SK-N-SH treated with all-trans-retinoic acid at 6 μM for 48 hours (cell line): ENCODE measurements at regions not wholly inside any gene's neighbourhood (a gene's known extent, or its start where the extent isn't known, plus 50 kb on each side); places are given as distances from the start of the nearest gene placed in this dataset.

Experiments
- ATAC-seq: fragments of 200-7000 bp; cut with Tn5 transposase; 3 replicates; pipeline ENCODE4 v1.9.1; 2020; ENCODE audit warnings: mild to moderate bottlenecking, moderate library complexity
- ARNTL ChIP-seq: fragments of 450-650 bp; formaldehyde crosslinking; IDR thresholded peaks from 2 replicates; pipeline ENCODE4 v1.5.0; 2020; ENCODE audit warnings: low read depth, mild to moderate bottlenecking, moderate library complexity, borderline replicate concordance
- BACH2 ChIP-seq: fragments of 250-450 bp; sonication (Bioruptor Pico); IDR thresholded peaks from 2 replicates; pipeline ENCODE4 v1.9.0; 2021; ENCODE audit warnings: mild to moderate bottlenecking, borderline replicate concordance
- CREB5 ChIP-seq: fragments of 250-450 bp; sonication (Bioruptor Pico); IDR thresholded peaks from 2 replicates; pipeline ENCODE4 v1.5.1; 2020; ENCODE audit warnings: low read depth, mild to moderate bottlenecking, moderate library complexity
- CSDC2 ChIP-seq: fragments of 250-450 bp; sonication (Bioruptor Pico); IDR thresholded peaks from 2 replicates; pipeline ENCODE4 v1.5.0; 2020; ENCODE audit warnings: mild to moderate bottlenecking, moderate library complexity
- CSRNP3 ChIP-seq: fragments of 250-450 bp; sonication (Bioruptor Pico); IDR thresholded peaks from 2 replicates; pipeline ENCODE4 v1.5.1; 2021; ENCODE audit warnings: mild to moderate bottlenecking, moderate library complexity
- ESRRG ChIP-seq: fragments of 250-450 bp; sonication (Bioruptor Pico); IDR thresholded peaks from 2 replicates; pipeline ENCODE4 v1.6.1; 2021; ENCODE audit warnings: mild to moderate bottlenecking
- ISL1 ChIP-seq: fragments of 250-450 bp; sonication (Bioruptor Pico); IDR thresholded peaks from 2 replicates; pipeline ENCODE4 v2.1.2; 2022; ENCODE audit warnings: mild to moderate bottlenecking, moderate library complexity
- OSR1 ChIP-seq: fragments of 250-450 bp; sonication (Bioruptor Pico); IDR thresholded peaks from 2 replicates; pipeline ENCODE4 v1.8.0; 2022; ENCODE audit warnings: moderate library complexity, mild to moderate bottlenecking, inconsistent platforms
- PATZ1 ChIP-seq: fragments of 250-450 bp; sonication (Bioruptor Pico); IDR thresholded peaks from 2 replicates; pipeline ENCODE4 v1.8.0; 2020; ENCODE audit warnings: mild to moderate bottlenecking, moderate library complexity, borderline replicate concordance
- PPARA ChIP-seq: fragments of 250-450 bp; sonication (Bioruptor Pico); IDR thresholded peaks from 2 replicates; pipeline ENCODE4 v1.5.0; 2020; ENCODE audit warnings: mild to moderate bottlenecking, borderline replicate concordance
- RARB ChIP-seq: fragments of 250-450 bp; sonication (Bioruptor Pico); IDR thresholded peaks from 2 replicates; pipeline ENCODE4 v1.8.0; 2021; ENCODE audit warnings: mild to moderate bottlenecking, moderate library complexity
- SNAI2 ChIP-seq: fragments of 250-450 bp; sonication (Bioruptor Pico); IDR thresholded peaks from 2 replicates; pipeline ENCODE4 v1.5.0; 2020; ENCODE audit warnings: mild to moderate bottlenecking, moderate library complexity
- TCF4 ChIP-seq: fragments of 250-450 bp; sonication (Bioruptor Pico); IDR thresholded peaks from 2 replicates; pipeline ENCODE4 v1.8.0; 2021; ENCODE audit warnings: mild to moderate bottlenecking, moderate library complexity, borderline replicate concordance
- TOX ChIP-seq: fragments of 250-450 bp; sonication (Bioruptor Pico); IDR thresholded peaks from 2 replicates; pipeline ENCODE4 v1.8.0; 2021; ENCODE audit warnings: mild to moderate bottlenecking, moderate library complexity, borderline replicate concordance
- ZFP3 ChIP-seq: fragments of 250-450 bp; sonication (Bioruptor Pico); IDR thresholded peaks from 2 replicates; pipeline ENCODE4 v1.5.0; 2020; ENCODE audit warnings: mild to moderate bottlenecking, moderate library complexity
- ZFP30 ChIP-seq: fragments of 450-650 bp; formaldehyde crosslinking; IDR thresholded peaks from 2 replicates; pipeline ENCODE4 v1.5.0; 2022; ENCODE audit warnings: mild to moderate bottlenecking, moderate library complexity
- ZNF565 ChIP-seq: fragments of 450-650 bp; formaldehyde crosslinking; conservative IDR thresholded peaks from 2 replicates; pipeline ENCODE4 v1.5.0; 2020; ENCODE audit warnings: low read depth, mild to moderate bottlenecking, moderate library complexity
- ZNF70 ChIP-seq: fragments of 450-650 bp; formaldehyde crosslinking; IDR thresholded peaks from 2 replicates; pipeline ENCODE4 v1.5.0; 2020; ENCODE audit warnings: mild to moderate bottlenecking, moderate library complexity
- ZNF8 ChIP-seq: fragments of 450-650 bp; formaldehyde crosslinking; IDR thresholded peaks from 2 replicates; pipeline ENCODE4 v1.5.0; 2020; ENCODE audit warnings: mild to moderate bottlenecking, moderate library complexity
- TF ChIP-seq, protein P1 (sequence below): fragments of 250-450 bp; sonication (Bioruptor Pico); IDR thresholded peaks from 2 replicates; pipeline ENCODE4 v1.8.0; 2021; ENCODE audit warnings: low read depth, mild to moderate bottlenecking, moderate library complexity, borderline replicate concordance

- ATAC-seq = no peak
- TF ChIP-seq TCF4 (CRISPR knock-in tag) (no peak), ESRRG (CRISPR knock-in tag) (no peak), CSRNP3 (CRISPR knock-in tag) (no peak), RARB (CRISPR knock-in tag) (no peak), ZNF8 (CRISPR knock-in tag) (no peak), ZNF70 (CRISPR knock-in tag) (no peak), TOX (no peak), ISL1 (CRISPR knock-in tag) (no peak), CREB5 (no peak)
- TF ChIP-seq, protein P1, sequence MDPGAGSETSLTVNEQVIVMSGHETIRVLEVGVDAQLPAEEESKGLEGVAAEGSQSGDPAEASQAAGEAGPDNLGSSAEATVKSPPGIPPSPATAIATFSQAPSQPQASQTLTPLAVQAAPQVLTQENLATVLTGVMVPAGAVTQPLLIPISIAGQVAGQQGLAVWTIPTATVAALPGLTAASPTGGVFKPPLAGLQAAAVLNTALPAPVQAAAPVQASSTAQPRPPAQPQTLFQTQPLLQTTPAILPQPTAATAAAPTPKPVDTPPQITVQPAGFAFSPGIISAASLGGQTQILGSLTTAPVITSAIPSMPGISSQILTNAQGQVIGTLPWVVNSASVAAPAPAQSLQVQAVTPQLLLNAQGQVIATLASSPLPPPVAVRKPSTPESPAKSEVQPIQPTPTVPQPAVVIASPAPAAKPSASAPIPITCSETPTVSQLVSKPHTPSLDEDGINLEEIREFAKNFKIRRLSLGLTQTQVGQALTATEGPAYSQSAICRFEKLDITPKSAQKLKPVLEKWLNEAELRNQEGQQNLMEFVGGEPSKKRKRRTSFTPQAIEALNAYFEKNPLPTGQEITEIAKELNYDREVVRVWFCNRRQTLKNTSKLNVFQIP (CRISPR knock-in tag) = no peak
These were observed 118.2 kb upstream of the ALDH1A3 start for GRCh38 chr15:100761290-100761935.

GRCh38 chr15:100762289-100762688 lies 117.3 kb upstream of the ALDH1A3 start:
- no peak for TF ChIP-seq ZFP30

DNA sequence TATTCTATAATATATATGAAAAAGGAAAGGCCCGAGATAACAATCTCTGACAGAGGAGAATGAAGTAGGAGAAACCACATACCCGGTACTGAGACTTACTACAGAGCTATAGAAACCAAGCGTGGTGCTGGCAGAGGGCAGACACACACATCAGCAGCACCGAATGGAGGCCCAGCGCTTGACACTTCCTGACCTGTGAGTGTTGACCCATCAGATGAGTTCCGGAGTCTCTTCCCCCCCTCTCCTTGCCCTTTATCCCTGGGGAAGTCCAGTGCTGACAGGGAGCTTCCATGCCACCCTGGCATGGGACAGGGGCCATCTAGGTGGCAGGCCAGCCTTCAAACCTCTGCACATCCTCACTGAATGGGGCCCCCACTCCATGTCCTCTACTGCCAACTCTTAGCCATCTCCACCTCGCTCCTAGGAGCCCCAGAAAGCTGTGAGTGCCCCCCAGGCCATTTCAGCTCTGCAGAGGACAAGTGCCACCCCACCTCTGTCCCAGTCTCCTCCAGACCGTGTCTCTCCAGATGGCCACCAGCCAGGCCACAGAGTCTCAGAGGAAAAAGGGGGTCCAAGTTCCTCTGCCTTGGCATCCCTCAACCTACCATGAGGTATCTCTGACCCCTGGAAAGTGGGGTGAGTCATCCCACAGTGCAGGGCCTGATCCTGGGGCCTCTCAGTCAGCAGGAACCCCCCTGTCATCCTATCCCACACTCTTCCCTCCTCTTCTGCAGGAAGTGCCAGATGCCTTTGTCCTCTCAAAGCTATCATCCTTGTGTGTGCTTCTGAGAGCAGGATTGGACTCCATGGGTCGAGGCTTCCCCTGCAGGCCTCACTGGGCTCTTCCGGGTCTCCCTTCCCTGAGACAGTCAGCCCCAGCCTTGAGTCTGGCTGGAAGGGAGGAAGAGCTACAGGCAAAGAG lies 116.5 kb upstream of the ALDH1A3 start:
- no peak for ATAC-seq

More at GRCh38 chr15:100762289-100762688, 117.3 kb upstream of the ALDH1A3 start:
- ATAC-seq = no peak

More for the DNA sequence above, 116.5 kb upstream of the ALDH1A3 start:
- TF ChIP-seq ZFP3 (CRISPR knock-in tag) (no peak), BACH2 (CRISPR knock-in tag) (no peak), RARB (CRISPR knock-in tag) (no peak), ARNTL (CRISPR knock-in tag) (no peak), ESRRG (CRISPR knock-in tag) (no peak), PATZ1 (CRISPR knock-in tag) (no peak), ZNF70 (CRISPR knock-in tag) (no peak), TCF4 (CRISPR knock-in tag) (no peak), OSR1 (CRISPR knock-in tag) (no peak), PPARA (CRISPR knock-in tag) (no peak), ZFP30 (no peak), ZNF565 (no peak), CREB5 (no peak), CSDC2 (CRISPR knock-in tag) (no peak), ZNF8 (CRISPR knock-in tag) (no peak), SNAI2 (CRISPR knock-in tag) (no peak), ISL1 (CRISPR knock-in tag) (no peak), TOX (no peak)
- TF ChIP-seq, protein P1 (CRISPR knock-in tag) = no peak
